ENCODE measurements at regions not wholly inside any gene's neighbourhood (a gene's known extent, or its start where the extent isn't known, plus 50 kb on each side); places are given as distances from the start of the nearest gene placed in this dataset.
A peak's percentile ranks its signal among the peaks of the same experiment; 100 is the strongest.

DNA sequence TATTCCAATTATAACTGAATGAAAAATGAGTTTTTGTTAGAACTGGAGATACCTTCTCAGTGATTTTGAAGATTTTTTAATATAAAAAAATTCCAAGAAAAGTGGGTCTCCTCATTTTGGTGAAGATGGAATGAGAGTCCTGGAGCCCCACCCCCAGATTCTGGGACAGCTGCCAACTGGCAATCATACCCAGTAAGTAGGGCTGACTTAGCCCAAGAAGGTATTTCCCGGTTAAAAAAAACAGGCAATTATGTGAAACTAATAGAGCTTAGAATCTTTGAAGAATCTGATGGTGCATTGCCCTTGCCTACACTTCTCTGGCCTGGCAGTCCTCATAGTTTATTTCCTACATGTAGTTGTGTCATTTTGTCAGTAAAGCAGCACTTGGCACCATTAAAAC is 52.8 kb upstream of the VWDE start:
- intact Hi-C loops (cut with DNase I), result no loop called here
- TF ChIP-seq, protein P1, sequence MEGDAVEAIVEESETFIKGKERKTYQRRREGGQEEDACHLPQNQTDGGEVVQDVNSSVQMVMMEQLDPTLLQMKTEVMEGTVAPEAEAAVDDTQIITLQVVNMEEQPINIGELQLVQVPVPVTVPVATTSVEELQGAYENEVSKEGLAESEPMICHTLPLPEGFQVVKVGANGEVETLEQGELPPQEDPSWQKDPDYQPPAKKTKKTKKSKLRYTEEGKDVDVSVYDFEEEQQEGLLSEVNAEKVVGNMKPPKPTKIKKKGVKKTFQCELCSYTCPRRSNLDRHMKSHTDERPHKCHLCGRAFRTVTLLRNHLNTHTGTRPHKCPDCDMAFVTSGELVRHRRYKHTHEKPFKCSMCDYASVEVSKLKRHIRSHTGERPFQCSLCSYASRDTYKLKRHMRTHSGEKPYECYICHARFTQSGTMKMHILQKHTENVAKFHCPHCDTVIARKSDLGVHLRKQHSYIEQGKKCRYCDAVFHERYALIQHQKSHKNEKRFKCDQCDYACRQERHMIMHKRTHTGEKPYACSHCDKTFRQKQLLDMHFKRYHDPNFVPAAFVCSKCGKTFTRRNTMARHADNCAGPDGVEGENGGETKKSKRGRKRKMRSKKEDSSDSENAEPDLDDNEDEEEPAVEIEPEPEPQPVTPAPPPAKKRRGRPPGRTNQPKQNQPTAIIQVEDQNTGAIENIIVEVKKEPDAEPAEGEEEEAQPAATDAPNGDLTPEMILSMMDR (IDR thresholded peaks at IDR 0.05; ENCODE audit: borderline replicate concordance, extremely low read depth, insufficient read depth), result no peak

DNA sequence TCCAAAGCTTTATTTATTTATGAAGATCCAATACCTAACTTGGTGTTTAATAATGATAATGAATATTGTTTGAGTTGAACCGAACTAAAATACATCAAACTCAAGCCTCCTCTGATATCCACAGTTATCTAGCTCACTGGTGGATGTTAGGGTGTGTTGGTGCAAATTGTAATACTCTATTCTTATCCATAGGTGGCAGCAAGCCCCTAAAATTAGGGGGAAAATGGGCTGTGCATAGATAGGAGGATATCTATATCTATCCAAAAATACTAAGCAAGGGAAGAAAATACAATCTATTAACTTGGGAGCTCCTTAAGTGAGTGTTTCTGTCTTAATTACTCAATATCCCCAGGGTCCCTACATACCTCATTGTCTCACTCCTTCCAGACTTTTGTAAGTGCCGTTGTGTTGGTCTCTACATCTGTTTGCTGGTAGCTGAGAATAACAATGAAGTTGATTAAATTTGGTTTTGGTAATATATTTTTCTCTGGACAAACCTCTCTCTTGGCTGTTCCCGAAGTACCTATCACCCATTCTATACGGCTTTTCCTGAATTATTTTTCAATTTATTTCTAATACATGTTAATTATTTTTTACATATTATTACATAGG is 55.0 kb upstream of the VWDE start:
- H3K27me3 ChIP-seq (ENCODE audit: control insufficient read depth, insufficient read depth, low read length), result no peaks in the 10 kb centered on the region
- H3K9me3 ChIP-seq (ENCODE audit: control insufficient read depth in 2 of 3, insufficient read depth in 1 of 3, low read length in 3 of 3), result no peaks in the 10 kb centered on the region
- intact Hi-C loops (cut with DNase I), result no loop called here
- TF ChIP-seq, protein P1 (IDR thresholded peaks at IDR 0.05; ENCODE audit: borderline replicate concordance, extremely low read depth, insufficient read depth), result peak; percentile 40
- H3K4me1 ChIP-seq (ENCODE audit: control insufficient read depth in 2 of 3, insufficient read depth in 2 of 3, low read depth in 1 of 3, low read length in 3 of 3), result no peaks in the 10 kb centered on the region
- H3K9ac ChIP-seq (ENCODE audit: low read length in 3 of 3), result no peak overlapping the region
- H3K36me3 ChIP-seq (ENCODE audit: control insufficient read depth in 2 of 3, insufficient read depth in 3 of 3, low read length in 3 of 3), result no peaks in the 10 kb centered on the region
- H3K27ac ChIP-seq (ENCODE audit: low read depth in 2 of 2, low read length in 2 of 2), result no peak overlapping the region
- H3K4me3 ChIP-seq (ENCODE audit: low read length in 3 of 3), result no peak overlapping the region
- peak; percentile 84 for FAIRE-seq
- DNase-seq, result peak in 2 of 5 donors; percentile 57 to 62

More for the DNA sequence above, 52.8 kb upstream of the VWDE start:
- no peaks in the 10 kb centered on the region for H3K27me3 ChIP-seq (ENCODE audit: control insufficient read depth, insufficient read depth, low read length)
- no peak overlapping the region for H3K9ac ChIP-seq (ENCODE audit: low read length in 3 of 3)
- no peak overlapping the region for H3K4me3 ChIP-seq (ENCODE audit: low read length in 3 of 3)
- FAIRE-seq (no peak), DNase-seq (peak in 2 of 5 donors; percentile 24 to 37)
- no peaks in the 10 kb centered on the region for H3K36me3 ChIP-seq (ENCODE audit: control insufficient read depth in 2 of 3, insufficient read depth in 3 of 3, low read length in 3 of 3)
- no peaks in the 10 kb centered on the region for H3K4me1 ChIP-seq (ENCODE audit: control insufficient read depth in 2 of 3, insufficient read depth in 2 of 3, low read depth in 1 of 3, low read length in 3 of 3)
- no peak overlapping the region for H3K27ac ChIP-seq (ENCODE audit: low read depth in 2 of 2, low read length in 2 of 2)
- H3K9me3 ChIP-seq (ENCODE audit: control insufficient read depth in 2 of 3, insufficient read depth in 1 of 3, low read length in 3 of 3), result no peaks in the 10 kb centered on the region

DNA sequence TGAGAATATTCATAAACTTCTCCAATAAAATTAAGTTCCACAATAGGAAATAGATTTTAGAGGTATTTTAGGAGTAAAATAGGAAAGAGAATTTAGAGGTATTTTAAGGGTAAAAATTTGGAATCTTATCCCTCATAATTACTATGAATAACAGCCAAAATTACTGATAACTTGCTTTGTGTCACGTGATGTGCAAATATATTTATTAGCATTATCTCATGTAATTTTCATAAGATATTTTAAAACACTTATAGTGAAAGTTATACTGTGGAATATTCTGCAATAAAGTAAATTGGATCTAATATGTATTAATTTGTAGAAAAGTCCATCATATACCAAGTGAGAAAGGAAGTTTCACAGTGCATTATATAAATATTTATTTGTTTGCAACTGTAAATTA is 64.2 kb upstream of the VWDE start:
- Histone ChIP-seq H3K9ac (ENCODE audit: low read length in 3 of 3) (no peak overlapping the region), H3K27ac (ENCODE audit: low read depth in 2 of 2, low read length in 2 of 2) (no peak overlapping the region), H3K9me3 (ENCODE audit: control insufficient read depth in 2 of 3, insufficient read depth in 1 of 3, low read length in 3 of 3) (no peaks in the 10 kb centered on the region), H3K4me3 (ENCODE audit: low read length in 3 of 3) (no peak overlapping the region), H3K4me1 (ENCODE audit: control insufficient read depth in 2 of 3, insufficient read depth in 2 of 3, low read depth in 1 of 3, low read length in 3 of 3) (no peaks in the 10 kb centered on the region), H3K27me3 (ENCODE audit: control insufficient read depth, insufficient read depth, low read length) (no peaks in the 10 kb centered on the region), H3K36me3 (ENCODE audit: control insufficient read depth in 2 of 3, insufficient read depth in 3 of 3, low read length in 3 of 3) (no peaks in the 10 kb centered on the region)
- FAIRE-seq, result no peak
- TF ChIP-seq, protein P1 (IDR thresholded peaks at IDR 0.05; ENCODE audit: borderline replicate concordance, extremely low read depth, insufficient read depth), result no peak
- intact Hi-C loops (cut with DNase I), result no loop called here
- DNase-seq, result no peak

DNA sequence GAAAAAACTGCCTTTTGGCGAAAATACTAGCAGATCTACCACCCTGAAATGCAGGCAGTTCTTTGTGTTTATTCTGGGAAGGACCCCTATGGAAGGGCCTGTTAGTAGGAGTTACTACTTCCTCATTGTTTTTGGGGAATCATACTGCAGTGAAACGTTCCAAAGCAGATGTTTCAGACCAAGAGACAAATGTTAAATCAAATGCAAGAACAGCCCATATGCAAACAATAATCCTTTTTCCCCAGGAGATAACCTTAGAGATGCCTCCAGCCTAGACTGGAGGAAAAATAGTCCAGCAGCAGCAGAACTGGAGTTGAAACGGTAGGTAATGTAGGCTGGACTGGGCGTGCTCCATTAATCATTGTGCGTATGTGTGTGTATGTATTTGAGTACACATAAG is 65.9 kb upstream of the VWDE start:
- Histone ChIP-seq H3K36me3 (ENCODE audit: control insufficient read depth in 2 of 3, insufficient read depth in 3 of 3, low read length in 3 of 3) (no peaks in the 10 kb centered on the region), H3K9ac (ENCODE audit: low read length in 3 of 3) (no peak overlapping the region), H3K4me1 (ENCODE audit: control insufficient read depth in 2 of 3, insufficient read depth in 2 of 3, low read depth in 1 of 3, low read length in 3 of 3) (no peaks in the 10 kb centered on the region), H3K4me3 (ENCODE audit: low read length in 3 of 3) (no peak overlapping the region), H3K9me3 (ENCODE audit: control insufficient read depth in 2 of 3, insufficient read depth in 1 of 3, low read length in 3 of 3) (no peaks in the 10 kb centered on the region), H3K27me3 (ENCODE audit: control insufficient read depth, insufficient read depth, low read length) (no peaks in the 10 kb centered on the region), H3K27ac (ENCODE audit: low read depth in 2 of 2, low read length in 2 of 2) (no peak overlapping the region)
- TF ChIP-seq, protein P1 (IDR thresholded peaks at IDR 0.05; ENCODE audit: borderline replicate concordance, extremely low read depth, insufficient read depth), result no peak
- no peak for FAIRE-seq
- no peak for DNase-seq
- intact Hi-C loops (cut with DNase I), result no loop called here

Data from kidney (tissue), 13 donors.